H54 (cell line): ENCODE measurements at regions not wholly inside any gene's neighbourhood (a gene's known extent, or its start where the extent isn't known, plus 50 kb on each side); places are given as distances from the start of the nearest gene placed in this dataset.

ENCODE experiments used
- DNase-seq: peaks from one replicate; pipeline ENCODE4 v3.0.0; 2011; ENCODE audit warnings: low spot score, mixed read lengths; ENCODE audit not compliant: insufficient read length
- FAIRE-seq: peaks from 3 replicates; lab custom pipeline; 2011; peaks lifted over from hg19 to GRCh38; lab: Jason Lieb, UNC
- POLR2A ChIP-seq: IDR thresholded peaks from 2 replicates; pipeline ENCODE4 v1.6.1; 2011; ENCODE audit warnings: low read depth, mild to moderate bottlenecking, low read length

DNA sequence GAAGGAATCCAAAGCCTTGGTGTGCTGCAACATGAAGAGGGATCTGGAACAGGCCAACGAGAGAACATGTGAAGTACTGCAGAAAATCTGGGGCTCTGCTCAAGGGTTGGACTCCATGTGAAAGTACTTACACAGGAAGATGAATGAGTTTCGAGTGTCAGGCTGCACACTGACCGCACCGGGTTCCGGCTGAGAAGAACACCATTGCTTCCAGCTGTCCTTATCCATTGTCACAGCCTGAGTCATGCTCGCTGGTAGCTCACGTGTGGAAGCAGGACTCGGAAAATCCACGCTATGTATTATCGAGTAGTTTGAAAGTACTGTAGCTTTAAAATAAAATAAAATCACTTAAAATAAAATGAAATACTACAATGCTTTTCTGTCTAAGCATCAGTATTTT lies 50.4 kb upstream of the TBL1X start:
- FAIRE-seq: no peak
- no peak for TF ChIP-seq POLR2A
- no peak for DNase-seq
